ENCODE measurements at regions not wholly inside any gene's neighbourhood (a gene's known extent, or its start where the extent isn't known, plus 50 kb on each side); places are given as distances from the start of the nearest gene placed in this dataset.

- TF ChIP-seq CTCF (IDR thresholded peaks at IDR 0.05; ENCODE audit: low read depth, low read length): no peak
- no peak for TF ChIP-seq EZH2phosphoT487 (IDR thresholded peaks at IDR 0.05; ENCODE audit: low read depth)
These were observed 309.2 kb downstream of the FOXG1 start for GRCh38 chr14:29075761-29076160.

Data from OCI-LY3 (cell line).